ENCODE measurements at regions not wholly inside any gene's neighbourhood (a gene's known extent, or its start where the extent isn't known, plus 50 kb on each side); places are given as distances from the start of the nearest gene placed in this dataset.

DNA sequence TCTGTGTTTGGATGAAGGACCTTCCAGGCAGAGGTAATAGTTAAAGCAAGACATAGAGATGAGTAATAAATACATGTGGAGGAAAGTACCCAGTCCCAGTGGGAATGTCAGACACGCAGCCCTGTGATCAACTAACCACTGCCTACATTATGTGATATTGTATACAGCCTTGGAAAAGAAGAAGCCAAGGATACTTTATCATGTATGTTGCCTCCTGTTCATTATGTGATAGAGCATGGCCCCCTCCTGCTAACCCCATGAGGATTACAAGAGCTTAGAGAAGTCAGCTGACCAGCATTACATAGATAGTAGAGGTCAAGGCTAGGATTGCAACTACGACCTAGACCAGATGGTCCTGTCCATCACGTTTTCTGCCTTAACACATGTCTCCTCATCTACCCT lies 497.0 kb upstream of the TNC start:
- H3K9me2 ChIP-seq (replicated peaks; ENCODE audit: insufficient read depth, low read length) = no peaks in the 10 kb centered on the region
- no peak overlapping the region for H3K27ac ChIP-seq (ENCODE audit: low read length)
- DNase-seq = no peak
- no peaks in the 10 kb centered on the region for H3K4me1 ChIP-seq (ENCODE audit: low read length)
- H3K27me3 ChIP-seq (replicated peaks; ENCODE audit: insufficient read depth, low read length) = no peaks in the 10 kb centered on the region
- H3K9ac ChIP-seq (ENCODE audit: low read length) = no peak overlapping the region
- no peaks in the 10 kb centered on the region for H3F3A ChIP-seq (ENCODE audit: insufficient read depth, low read length)
- no peak overlapping the region for H3K4me2 ChIP-seq (ENCODE audit: low read depth, low read length)
- no peaks in the 10 kb centered on the region for H4K20me1 ChIP-seq (ENCODE audit: insufficient read depth, low read length)
- H3K9me3 ChIP-seq (replicated peaks; ENCODE audit: insufficient read depth, low read length) = no peaks in the 10 kb centered on the region
- TF ChIP-seq EZH2phosphoT487 (IDR thresholded peaks at IDR 0.05; ENCODE audit: low read length) = no peak
- TF ChIP-seq, protein P1, sequence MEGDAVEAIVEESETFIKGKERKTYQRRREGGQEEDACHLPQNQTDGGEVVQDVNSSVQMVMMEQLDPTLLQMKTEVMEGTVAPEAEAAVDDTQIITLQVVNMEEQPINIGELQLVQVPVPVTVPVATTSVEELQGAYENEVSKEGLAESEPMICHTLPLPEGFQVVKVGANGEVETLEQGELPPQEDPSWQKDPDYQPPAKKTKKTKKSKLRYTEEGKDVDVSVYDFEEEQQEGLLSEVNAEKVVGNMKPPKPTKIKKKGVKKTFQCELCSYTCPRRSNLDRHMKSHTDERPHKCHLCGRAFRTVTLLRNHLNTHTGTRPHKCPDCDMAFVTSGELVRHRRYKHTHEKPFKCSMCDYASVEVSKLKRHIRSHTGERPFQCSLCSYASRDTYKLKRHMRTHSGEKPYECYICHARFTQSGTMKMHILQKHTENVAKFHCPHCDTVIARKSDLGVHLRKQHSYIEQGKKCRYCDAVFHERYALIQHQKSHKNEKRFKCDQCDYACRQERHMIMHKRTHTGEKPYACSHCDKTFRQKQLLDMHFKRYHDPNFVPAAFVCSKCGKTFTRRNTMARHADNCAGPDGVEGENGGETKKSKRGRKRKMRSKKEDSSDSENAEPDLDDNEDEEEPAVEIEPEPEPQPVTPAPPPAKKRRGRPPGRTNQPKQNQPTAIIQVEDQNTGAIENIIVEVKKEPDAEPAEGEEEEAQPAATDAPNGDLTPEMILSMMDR (IDR thresholded peaks at IDR 0.05; ENCODE audit: low read length) = no peak
- no peak for TF ChIP-seq EZH2 (optimal IDR thresholded peaks at IDR 0.05; ENCODE audit: low read depth, low read length)
- H2AFZ ChIP-seq (ENCODE audit: low read length) = no peak overlapping the region
- no peaks in the 10 kb centered on the region for H3K79me2 ChIP-seq (ENCODE audit: low read length)
- H3K36me3 ChIP-seq (replicated peaks; ENCODE audit: insufficient read depth, low read length) = no peaks in the 10 kb centered on the region
- no peak overlapping the region for H3K4me3 ChIP-seq (ENCODE audit: low read length)

DNA sequence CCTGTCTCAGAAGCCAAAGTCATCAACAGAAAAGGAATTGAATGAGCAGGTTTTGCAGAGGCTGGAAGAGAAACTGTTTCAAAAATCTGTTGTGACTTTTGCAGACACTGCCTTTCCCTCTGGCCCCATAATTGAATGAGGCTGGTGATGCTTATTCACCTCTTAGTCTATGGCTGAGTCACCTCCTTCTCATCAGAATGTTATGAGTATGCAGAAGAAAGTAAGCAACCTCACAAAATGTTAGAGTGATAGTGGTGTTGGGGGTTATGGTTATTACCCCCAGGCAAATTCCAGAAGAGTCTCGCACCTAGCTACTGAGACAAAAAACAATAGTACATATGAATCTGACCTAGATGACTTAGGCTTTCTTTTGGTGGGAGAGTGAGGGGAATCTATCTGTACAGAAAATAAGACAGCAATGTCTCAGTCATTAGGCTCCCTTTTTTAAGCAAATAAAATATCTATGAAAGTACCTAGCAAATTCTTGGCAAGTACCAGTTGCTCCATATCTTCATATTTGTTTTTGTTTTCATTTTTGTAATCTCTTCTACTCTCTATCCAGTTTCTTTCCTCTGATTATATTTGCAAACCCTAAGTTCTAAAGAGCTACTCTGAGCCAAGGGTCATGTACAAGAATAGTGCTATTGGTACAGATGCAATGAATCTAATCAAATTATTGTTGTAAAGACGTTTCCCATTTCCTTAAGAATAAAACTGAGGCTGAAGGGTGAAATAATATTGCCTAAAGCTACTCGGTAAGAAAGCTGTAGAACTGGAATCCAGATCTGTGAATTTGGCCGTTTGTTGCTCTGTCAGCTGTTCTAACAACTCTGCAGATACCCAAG lies 498.1 kb upstream of the TNC start:
- no peaks in the 10 kb centered on the region for H3K79me2 ChIP-seq (ENCODE audit: low read length)
- no peak overlapping the region for H3K27ac ChIP-seq (ENCODE audit: low read length)
- no peaks in the 10 kb centered on the region for H3K9me3 ChIP-seq (replicated peaks; ENCODE audit: insufficient read depth, low read length)
- no peaks in the 10 kb centered on the region for H3F3A ChIP-seq (ENCODE audit: insufficient read depth, low read length)
- no peak overlapping the region for H3K9ac ChIP-seq (ENCODE audit: low read length)
- no peaks in the 10 kb centered on the region for H3K4me1 ChIP-seq (ENCODE audit: low read length)
- H3K36me3 ChIP-seq (replicated peaks; ENCODE audit: insufficient read depth, low read length) = no peaks in the 10 kb centered on the region
- H2AFZ ChIP-seq (ENCODE audit: low read length) = no peak overlapping the region
- no peaks in the 10 kb centered on the region for H3K9me2 ChIP-seq (replicated peaks; ENCODE audit: insufficient read depth, low read length)
- no peak for TF ChIP-seq EZH2 (optimal IDR thresholded peaks at IDR 0.05; ENCODE audit: low read depth, low read length)
- TF ChIP-seq, protein P1 (IDR thresholded peaks at IDR 0.05; ENCODE audit: low read length) = no peak
- TF ChIP-seq EZH2phosphoT487 (IDR thresholded peaks at IDR 0.05; ENCODE audit: low read length) = no peak
- H3K4me2 ChIP-seq (ENCODE audit: low read depth, low read length) = no peak overlapping the region
- no peak for DNase-seq
- no peaks in the 10 kb centered on the region for H4K20me1 ChIP-seq (ENCODE audit: insufficient read depth, low read length)
- no peaks in the 10 kb centered on the region for H3K27me3 ChIP-seq (replicated peaks; ENCODE audit: insufficient read depth, low read length)
- H3K4me3 ChIP-seq (ENCODE audit: low read length) = no peak overlapping the region

DNA sequence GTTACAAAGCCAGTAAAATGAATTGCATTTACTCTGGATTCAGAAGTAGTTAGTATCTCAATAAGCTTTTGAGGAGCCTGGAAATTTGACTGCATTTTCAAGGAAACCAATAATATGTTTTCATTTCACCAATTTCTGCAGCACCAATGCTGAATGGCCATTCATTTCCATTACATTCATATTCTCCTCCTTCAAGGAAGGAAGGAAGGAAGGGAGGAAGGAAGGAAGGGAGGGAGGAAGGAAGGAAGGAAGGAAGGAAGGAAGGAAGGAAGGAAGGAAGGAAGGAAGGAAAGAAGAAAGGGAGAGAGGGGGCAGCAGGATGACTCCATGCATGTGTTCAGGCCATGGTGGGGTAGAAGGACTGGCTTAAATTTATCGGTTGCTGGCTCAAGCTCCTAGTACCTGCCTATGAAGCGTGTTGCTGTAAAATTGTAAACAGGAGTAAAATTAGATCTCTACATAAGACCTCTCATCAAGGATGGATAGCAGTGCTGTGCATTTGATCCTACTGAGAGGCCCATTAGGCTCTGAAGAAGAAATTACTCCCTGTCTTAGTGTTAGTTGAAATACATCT lies 498.8 kb upstream of the TNC start:
- H3K9me3 ChIP-seq (replicated peaks; ENCODE audit: insufficient read depth, low read length) = no peaks in the 10 kb centered on the region
- no peaks in the 10 kb centered on the region for H3K9me2 ChIP-seq (replicated peaks; ENCODE audit: insufficient read depth, low read length)
- H3K27ac ChIP-seq (ENCODE audit: low read length) = no peak overlapping the region
- no peaks in the 10 kb centered on the region for H3K4me1 ChIP-seq (ENCODE audit: low read length)
- no peaks in the 10 kb centered on the region for H3K27me3 ChIP-seq (replicated peaks; ENCODE audit: insufficient read depth, low read length)
- H3K9ac ChIP-seq (ENCODE audit: low read length) = no peak overlapping the region
- no peaks in the 10 kb centered on the region for H3K36me3 ChIP-seq (replicated peaks; ENCODE audit: insufficient read depth, low read length)
- no peaks in the 10 kb centered on the region for H3F3A ChIP-seq (ENCODE audit: insufficient read depth, low read length)
- no peak overlapping the region for H3K4me3 ChIP-seq (ENCODE audit: low read length)
- no peak for TF ChIP-seq EZH2phosphoT487 (IDR thresholded peaks at IDR 0.05; ENCODE audit: low read length)
- no peak for TF ChIP-seq EZH2 (optimal IDR thresholded peaks at IDR 0.05; ENCODE audit: low read depth, low read length)
- TF ChIP-seq, protein P1 (IDR thresholded peaks at IDR 0.05; ENCODE audit: low read length) = no peak
- DNase-seq = no peak
- no peaks in the 10 kb centered on the region for H3K79me2 ChIP-seq (ENCODE audit: low read length)
- no peak overlapping the region for H3K4me2 ChIP-seq (ENCODE audit: low read depth, low read length)
- no peaks in the 10 kb centered on the region for H4K20me1 ChIP-seq (ENCODE audit: insufficient read depth, low read length)
- H2AFZ ChIP-seq (ENCODE audit: low read length) = no peak overlapping the region
